Hematopoietic multipotent progenitor cell treated with erythropoietin and hydrocortisone succinate and interleukin-3 and kit ligand, for 4 days (in vitro differentiated cells): ENCODE measurements at regions not wholly inside any gene's neighbourhood (a gene's known extent, or its start where the extent isn't known, plus 50 kb on each side); places are given as distances from the start of the nearest gene placed in this dataset.
"Not testable (repeated sequence)": the region's sequence is repeated elsewhere in the genome, so short reads cannot be mapped to it uniquely, and the experiment has no call there.

Experiments used
- DNase-seq: peaks from one replicate; pipeline ENCODE4 v3.0.0-alpha.2; 2015

- DNase-seq, result no peak
Observed at GRCh38 chr14:53741479-53742232, 215.0 kb downstream of the BMP4 start.

- DNase-seq, result no peak
Observed at GRCh38 chr14:53740570-53740969, 216.1 kb downstream of the BMP4 start.

GRCh38 chr14:53735916-53736315, 220.7 kb downstream of the BMP4 start:
- DNase-seq, result no peak

- DNase-seq, result no peak
Observed at GRCh38 chr14:53723221-53723620, 233.4 kb downstream of the BMP4 start.

GRCh38 chr14:53719536-53719935, 237.1 kb downstream of the BMP4 start:
- no peak for DNase-seq

GRCh38 chr14:53716578-53716977, 240.0 kb downstream of the BMP4 start:
- DNase-seq, result no peak

GRCh38 chr14:53715193-53715721, 241.4 kb downstream of the BMP4 start:
- DNase-seq, result no peak

GRCh38 chr14:53714495-53715192, 242.0 kb downstream of the BMP4 start:
- DNase-seq, result no peak

GRCh38 chr14:53712901-53713300, 243.7 kb downstream of the BMP4 start:
- DNase-seq, result not testable (repeated sequence)

- no peak for DNase-seq
Observed at GRCh38 chr14:53711205-53711604, 245.4 kb downstream of the BMP4 start.

- no peak for DNase-seq
Observed at GRCh38 chr14:53710615-53711014, 246.0 kb downstream of the BMP4 start.

GRCh38 chr14:53709381-53709780, 247.2 kb downstream of the BMP4 start:
- no peak for DNase-seq

GRCh38 chr14:53703457-53703856, 253.2 kb downstream of the BMP4 start:
- no peak for DNase-seq

- DNase-seq, result no peak
Observed at GRCh38 chr14:53701108-53701875, 255.3 kb downstream of the BMP4 start.

- no peak for DNase-seq
Observed at GRCh38 chr14:53696217-53696965, 260.2 kb downstream of the BMP4 start.

GRCh38 chr14:53695692-53696214, 260.9 kb downstream of the BMP4 start:
- no peak for DNase-seq

GRCh38 chr14:53692885-53693284, 263.7 kb downstream of the BMP4 start:
- no peak for DNase-seq

GRCh38 chr14:53692451-53692850, 264.2 kb downstream of the BMP4 start:
- DNase-seq, result no peak

- DNase-seq, result no peak
Observed at GRCh38 chr14:53683229-53683628, 273.4 kb downstream of the BMP4 start.

- no peak for DNase-seq
Observed at GRCh38 chr14:53672526-53672925, 284.1 kb downstream of the BMP4 start.

GRCh38 chr14:53670701-53671100, 285.9 kb downstream of the BMP4 start:
- peak; percentile 2 for DNase-seq

- peak; percentile 14 for DNase-seq
Observed at GRCh38 chr14:53668897-53669296, 287.7 kb downstream of the BMP4 start.
